HepG2 (cell line): ENCODE measurements at regions not wholly inside any gene's neighbourhood (a gene's known extent, or its start where the extent isn't known, plus 50 kb on each side); places are given as distances from the start of the nearest gene placed in this dataset.

Experiments
- ATAC-seq: fragments of 200-7000 bp; cut with Tn5 transposase; 3 replicates; pipeline ENCODE4 v1.9.1; 2020; ENCODE audit warnings: mild to moderate bottlenecking, moderate library complexity
- BruUV-seq: library from RNA; stranded (reverse); fragments of 400-500 nt; replicated peaks from 2 replicates; lab custom pipeline; 2021; lab: Mats Ljungman, UMichigan
- CTCF ChIA-PET: fragments of 300-600 bp; formaldehyde crosslinking; extraction: SDS; loops from one replicate; lab custom pipeline; 2021; ENCODE audit warnings: low total read pairs, inconsistent platforms, low intra/inter-chr PET ratio; lab: Yijun Ruan, JAX
- POLR2A ChIA-PET: fragments of 350-600 bp; sonication (Branson Sonifier 250); formaldehyde crosslinking; loops from one replicate; lab custom pipeline; 2020; ENCODE audit warnings: antibody characterized with exemption, inconsistent platforms; lab: Yijun Ruan, JAX
- DNase-seq: peaks from one replicate; pipeline ENCODE4 v3.0.0-alpha.2; 2015; ENCODE audit warnings: low spot score
- FAIRE-seq: peaks from 3 replicates; lab custom pipeline; 2011; peaks lifted over from hg19 to GRCh38; lab: Jason Lieb, UNC
- H2AFZ ChIP-seq: one replicate; pipeline ENCODE4 v1.6.1; 2011; ENCODE audit warnings: low read length, inconsistent platforms
- H3K27ac ChIP-seq: fragments of 300-600 bp; 3 replicates; pipeline ENCODE4 v1.8.0; 2011; ENCODE audit warnings: mixed run types, mild to moderate bottlenecking, mixed read lengths, low read length, inconsistent platforms; ENCODE audit not compliant: insufficient read depth; ENCODE audit errors: extremely low read length
- H3K27me3 ChIP-seq, 2 experiments: fragments of 200-600 bp in 1 of 2; 2 replicates in 1 of 2; 3 replicates in 1 of 2; pipeline versions ENCODE4 v1.6.0 to v1.8.0; 2011; ENCODE audit warnings: low read length in 2 of 2, mild to moderate bottlenecking in 2 of 2, moderate library complexity in 2 of 2, inconsistent platforms in 1 of 2; ENCODE audit not compliant: insufficient read depth in 2 of 2, control insufficient read depth in 1 of 2
- H3K36me3 ChIP-seq, 2 experiments: fragments of 200-600 bp in 1 of 2; replicated peaks in 1 of 2; 2 replicates in 1 of 2; 3 replicates in 1 of 2; pipeline versions ENCODE4 v1.5.1 to v1.8.0; 2011; ENCODE audit warnings: low read length in 2 of 2, inconsistent platforms in 1 of 2; ENCODE audit not compliant: insufficient read depth in 2 of 2, control insufficient read depth in 1 of 2
- H3K4me1 ChIP-seq: 2 replicates; pipeline ENCODE4 v1.5.1; 2012; ENCODE audit warnings: low read length, inconsistent platforms; ENCODE audit not compliant: insufficient read depth
- H3K4me2 ChIP-seq: 2 replicates; pipeline ENCODE4 v1.6.0; 2011; ENCODE audit warnings: low read depth, low read length, inconsistent platforms
- H3K4me3 ChIP-seq, 3 experiments: fragments of 200-600 bp in 1 of 3; sonication (generic), shearing (Covaris generic) in 1 of 3; replicated peaks in 1 of 3; 2 replicates each; pipeline ENCODE4 v1.5.1; 2011 to 2016; ENCODE audit warnings: low read length in 3 of 3, inconsistent platforms in 2 of 3, low read depth in 2 of 3, mild to moderate bottlenecking in 2 of 3, control low read depth in 1 of 3, mixed read lengths in 1 of 3; ENCODE audit not compliant: insufficient read depth in 1 of 3
- H3K79me2 ChIP-seq: one replicate; pipeline ENCODE4 v1.6.1; 2011; ENCODE audit warnings: low read length, inconsistent platforms; ENCODE audit not compliant: insufficient read depth
- H3K9ac ChIP-seq: 2 replicates; pipeline ENCODE4 v1.6.0; 2011; ENCODE audit warnings: mild to moderate bottlenecking, low read depth, low read length, inconsistent platforms; ENCODE audit not compliant: insufficient read depth
- H3K9me3 ChIP-seq: 2 replicates; pipeline ENCODE4 v1.5.1; 2012; ENCODE audit warnings: mild to moderate bottlenecking, low read length
- H4K20me1 ChIP-seq: 2 replicates; pipeline ENCODE4 v1.6.0; 2011; ENCODE audit warnings: inconsistent platforms, mild to moderate bottlenecking, low read length, moderate library complexity; ENCODE audit not compliant: insufficient read depth
- CBFB ChIP-seq: sonication (generic); formaldehyde crosslinking; IDR thresholded peaks from 2 replicates; pipeline ENCODE4 v1.4.0; 2020; ENCODE audit warnings: missing genetic modification reagents
- CREB1 ChIP-seq, 2 experiments: fragments of 450-650 bp in 1 of 2; IDR thresholded peaks; 2 replicates each; pipeline ENCODE4 v1.6.1; 2016 to 2017; ENCODE audit warnings: control low read depth in 1 of 2, mild to moderate bottlenecking in 1 of 2, missing compliant biosample characterization in 1 of 2, missing genetic modification characterization in 1 of 2
- FIP1L1 ChIP-seq: fragments of 200-400 bp; formaldehyde crosslinking; IDR thresholded peaks from 2 replicates; pipeline ENCODE4 v1.6.1; 2018; ENCODE audit warnings: low read depth, mild to moderate bottlenecking, low read length, moderate library complexity, borderline replicate concordance; ENCODE audit not compliant: insufficient read depth
- HDAC1 ChIP-seq: sonication (generic); formaldehyde crosslinking; IDR thresholded peaks from 2 replicates; pipeline ENCODE4 v1.5.1; 2020; ENCODE audit warnings: mild to moderate bottlenecking, missing genetic modification reagents
- JDP2 ChIP-seq: sonication (generic); formaldehyde crosslinking; IDR thresholded peaks from 2 replicates; pipeline ENCODE4 v1.8.1; 2022; ENCODE audit warnings: missing genetic modification reagents, borderline replicate concordance
- PCBP1 ChIP-seq: fragments of 200-400 bp; formaldehyde crosslinking; IDR thresholded peaks from 2 replicates; pipeline ENCODE4 v1.6.1; 2017; ENCODE audit warnings: mild to moderate bottlenecking, low read depth, low read length, borderline replicate concordance
- RNF2 ChIP-seq: fragments of 450-650 bp; conservative IDR thresholded peaks from 2 replicates; pipeline ENCODE4 v1.6.1; 2016; ENCODE audit warnings: low read depth
- SAP130 ChIP-seq: IDR thresholded peaks from 2 replicates; pipeline ENCODE4 v1.6.1; 2016; ENCODE audit warnings: low read depth
- SPEN ChIP-seq: sonication (generic); formaldehyde crosslinking; IDR thresholded peaks from 2 replicates; pipeline ENCODE4 v1.5.1; 2020; ENCODE audit warnings: low read depth, mild to moderate bottlenecking, missing genetic modification reagents
- SRSF1 ChIP-seq: fragments of 200-400 bp; formaldehyde crosslinking; optimal IDR thresholded peaks from 2 replicates; pipeline ENCODE3; 2017; ENCODE audit warnings: mild to moderate bottlenecking, low read depth, low read length, moderate library complexity
- SSRP1 ChIP-seq: IDR thresholded peaks from 2 replicates; pipeline ENCODE4 v1.6.1; 2016; ENCODE audit warnings: control low read depth
- ZC3H13 ChIP-seq: sonication (generic); formaldehyde crosslinking; IDR thresholded peaks from 2 replicates; pipeline ENCODE4 v1.8.1; 2023; ENCODE audit warnings: mild to moderate bottlenecking, missing genetic modification reagents, moderate library complexity
- ZNF138 ChIP-seq: sonication (generic); formaldehyde crosslinking; IDR thresholded peaks from 2 replicates; pipeline ENCODE4 v1.5.0; 2020; ENCODE audit warnings: mild to moderate bottlenecking, low read depth, missing genetic modification reagents
- ZNF292 ChIP-seq: sonication (generic); formaldehyde crosslinking; IDR thresholded peaks from 2 replicates; pipeline ENCODE4 v1.8.1; 2022; ENCODE audit warnings: mild to moderate bottlenecking, low read depth, missing genetic modification reagents, borderline replicate concordance
- ZNF557 ChIP-seq: sonication (generic); formaldehyde crosslinking; IDR thresholded peaks from 2 replicates; pipeline ENCODE4 v1.4.0; 2020; ENCODE audit warnings: missing genetic modification reagents
- ZNF75D ChIP-seq: sonication (generic); formaldehyde crosslinking; IDR thresholded peaks from 2 replicates; pipeline ENCODE4 v1.8.1; 2023; ENCODE audit warnings: missing genetic modification reagents, mild to moderate bottlenecking, borderline replicate concordance
- ZNF781 ChIP-seq: sonication (generic); formaldehyde crosslinking; IDR thresholded peaks from 2 replicates; pipeline ENCODE4 v1.5.1; 2020; ENCODE audit warnings: borderline replicate concordance, mild to moderate bottlenecking, missing genetic modification reagents; ENCODE audit errors: not compliant biosample characterization
- ZSCAN30 ChIP-seq: sonication (generic); formaldehyde crosslinking; IDR thresholded peaks from 2 replicates; pipeline ENCODE4 v1.5.0; 2020; ENCODE audit warnings: mild to moderate bottlenecking, missing genetic modification reagents
- ZZZ3 ChIP-seq: sonication (generic); formaldehyde crosslinking; IDR thresholded peaks from 2 replicates; pipeline ENCODE4 v1.4.0; 2020; ENCODE audit warnings: missing genetic modification reagents, mild to moderate bottlenecking, borderline replicate concordance
- WGBS: methylation state at CpG from one replicate; pipeline ENCODE4 v1.1.6; 2017; ENCODE audit warnings: low lambda C conversion rate; 5-methylcytosine and 5-hydroxymethylcytosine counted together
- in situ Hi-C: cut with HindIII; loops from 2 replicates; pipeline ENCODE4 v1.10.0; 2017; ENCODE audit warnings: low pct_unique_long_range_greater_than_20kb; ENCODE audit not compliant: extremely low pct_ligation_motif_present
- intact Hi-C: fragments of 100-400 bp; cut with micrococcal nuclease; formaldehyde crosslinking; loops from one replicate; pipeline ENCODE4 v1.10.0; 2022; ENCODE audit not compliant: unreplicated experiment
- TF ChIP-seq, protein P1 (sequence below): sonication (generic); formaldehyde crosslinking; conservative IDR thresholded peaks from 2 replicates; pipeline ENCODE4 v1.4.0; 2020; ENCODE audit warnings: missing genetic modification reagents

DNA sequence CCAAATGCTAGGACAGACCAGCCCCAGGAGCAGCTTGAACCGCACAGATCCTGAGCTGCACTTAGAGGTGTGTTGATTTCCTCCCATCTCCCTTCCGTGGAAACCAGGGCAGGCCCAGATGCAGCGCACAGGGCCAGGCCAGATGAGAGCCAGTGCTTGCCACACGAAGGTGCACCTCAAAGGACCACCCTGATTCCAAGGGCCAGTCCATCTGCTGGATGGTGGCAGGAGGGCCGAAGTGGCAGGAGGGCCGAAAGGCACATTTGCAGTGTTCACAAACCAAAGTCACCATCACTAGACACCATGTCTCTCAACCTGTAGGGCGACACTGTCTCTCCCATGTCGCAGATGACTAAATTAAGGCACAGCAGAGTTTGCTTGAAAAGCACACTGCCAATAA, 370.7 kb upstream of the MYT1L start:
- in situ Hi-C loops (no loop called here), intact Hi-C loops (no loop called here)
- H3K79me2 ChIP-seq = no peaks in the 10 kb centered on the region
- ATAC-seq (no peak), DNase-seq (no peak), FAIRE-seq (no peak)
- WGBS = 4% methylated on average over 5 of the region's 8 CpGs
- CTCF ChIA-PET = no interaction called here
- no peak overlapping the region for H3K4me2 ChIP-seq
- H3K9ac ChIP-seq = no peak overlapping the region
- no peak overlapping the region for H2AFZ ChIP-seq
- H3K27me3 ChIP-seq = peaks cover 13 to 67% of the 10 kb centered on the region in 2 experiments; a peak in 4 of 5 replicates
- no peaks in the 10 kb centered on the region for H3K9me3 ChIP-seq
- no peaks in the 10 kb centered on the region for H3K36me3 ChIP-seq
- BruUV-seq = no TSS peak
- H3K4me1 ChIP-seq = no peaks in the 10 kb centered on the region
- no peaks in the 10 kb centered on the region for H4K20me1 ChIP-seq
- no peak overlapping the region for H3K27ac ChIP-seq
- POLR2A ChIA-PET = no interaction called here
- TF ChIP-seq CREB1 (IDR thresholded peaks at IDR 0.05) (no peak), CREB1 (CRISPR knock-in tag; IDR thresholded peaks at IDR 0.05) (no peak), ZZZ3 (CRISPR knock-in tag) (no peak), JDP2 (no peak), ZC3H13 (CRISPR knock-in tag) (no peak), SSRP1 (no peak), ZNF75D (no peak), ZNF557 (CRISPR knock-in tag) (no peak), ZNF781 (CRISPR knock-in tag) (no peak)
- H3K4me3 ChIP-seq = no peak overlapping the region

DNA sequence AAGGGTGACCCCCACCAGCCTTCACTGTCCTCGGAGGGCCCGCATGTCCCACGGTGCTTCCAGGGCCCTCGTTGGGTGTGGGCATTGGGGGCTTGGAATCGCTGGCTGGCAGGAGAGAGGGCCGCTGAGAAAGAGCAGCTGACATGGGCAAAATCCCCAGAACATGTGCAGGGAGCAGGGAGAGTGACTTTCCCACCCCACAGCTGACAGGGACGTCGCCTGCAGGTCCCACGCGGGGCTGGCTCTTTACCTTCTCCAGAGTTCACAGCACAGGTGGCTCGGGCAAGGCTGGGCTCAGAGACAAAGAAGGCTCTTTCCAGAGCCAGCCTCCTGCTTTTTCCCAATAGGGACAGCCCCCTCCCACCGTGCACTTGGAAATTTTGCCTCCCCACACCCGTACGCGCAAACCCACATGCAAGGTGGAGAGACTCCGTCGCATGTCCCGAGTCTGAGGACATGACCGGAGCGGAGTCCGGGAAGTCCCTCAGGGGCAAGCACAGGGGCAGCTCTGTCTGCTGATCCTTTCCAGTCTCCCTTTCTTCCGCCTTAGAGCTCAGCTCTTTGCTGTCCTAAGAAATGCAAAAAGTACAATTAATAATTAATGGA, 370.2 kb upstream of the MYT1L start:
- Histone ChIP-seq H3K4me1 (no peaks in the 10 kb centered on the region), H3K27ac (no peak overlapping the region), H3K79me2 (no peaks in the 10 kb centered on the region), H2AFZ (no peak overlapping the region), H4K20me1 (no peaks in the 10 kb centered on the region), H3K27me3 (peaks cover 13 to 67% of the 10 kb centered on the region in 2 experiments), H3K36me3 (no peaks in the 10 kb centered on the region), H3K9me3 (no peaks in the 10 kb centered on the region), H3K4me3 (no peak overlapping the region), H3K4me2 (no peak overlapping the region), H3K9ac (no peak overlapping the region)
- CTCF ChIA-PET = no interaction called here
- intact Hi-C loops = no loop called here
- POLR2A ChIA-PET = no interaction called here
- DNase-seq (no peak), FAIRE-seq (no peak), ATAC-seq (no peak)
- TF ChIP-seq CBFB (CRISPR knock-in tag) (no peak), SAP130 (CRISPR knock-in tag) (no peak), SRSF1 (no peak), SPEN (CRISPR knock-in tag) (no peak), ZNF138 (no peak), HDAC1 (CRISPR knock-in tag) (no peak), PCBP1 (no peak), ZSCAN30 (no peak), RNF2 (no peak), FIP1L1 (no peak), ZNF292 (CRISPR knock-in tag) (no peak)
- TF ChIP-seq, protein P1, sequence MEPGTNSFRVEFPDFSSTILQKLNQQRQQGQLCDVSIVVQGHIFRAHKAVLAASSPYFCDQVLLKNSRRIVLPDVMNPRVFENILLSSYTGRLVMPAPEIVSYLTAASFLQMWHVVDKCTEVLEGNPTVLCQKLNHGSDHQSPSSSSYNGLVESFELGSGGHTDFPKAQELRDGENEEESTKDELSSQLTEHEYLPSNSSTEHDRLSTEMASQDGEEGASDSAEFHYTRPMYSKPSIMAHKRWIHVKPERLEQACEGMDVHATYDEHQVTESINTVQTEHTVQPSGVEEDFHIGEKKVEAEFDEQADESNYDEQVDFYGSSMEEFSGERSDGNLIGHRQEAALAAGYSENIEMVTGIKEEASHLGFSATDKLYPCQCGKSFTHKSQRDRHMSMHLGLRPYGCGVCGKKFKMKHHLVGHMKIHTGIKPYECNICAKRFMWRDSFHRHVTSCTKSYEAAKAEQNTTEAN (CRISPR knock-in tag) = no peak
- in situ Hi-C loops = no loop called here
- no TSS peak for BruUV-seq
- WGBS = 48% methylated on average over 18 of the region's 22 CpGs
